Upper lobe of right lung (tissue), 1 donor: ENCODE measurements at regions not wholly inside any gene's neighbourhood (a gene's known extent, or its start where the extent isn't known, plus 50 kb on each side); places are given as distances from the start of the nearest gene placed in this dataset.

Experiments
- ATAC-seq: fragments of 200-7000 bp; cut with Tn5 transposase; one replicate; pipeline ENCODE4 v1.9.1; 2020; ENCODE audit warnings: mild to moderate bottlenecking, moderate library complexity
- DNase-seq: peaks from one replicate; pipeline ENCODE4 v3.0.0-alpha.2; 2020
- H3K27ac ChIP-seq: fragments of 200-600 bp; one replicate; pipeline ENCODE4 v1.8.0; 2022
- H3K27me3 ChIP-seq: fragments of 200-600 bp; one replicate; pipeline ENCODE4 v1.8.0; 2022; ENCODE audit warnings: mild to moderate bottlenecking
- H3K36me3 ChIP-seq: fragments of 200-600 bp; one replicate; pipeline ENCODE4 v1.8.0; 2022
- H3K4me1 ChIP-seq: fragments of 200-600 bp; one replicate; pipeline ENCODE4 v1.8.0; 2022
- H3K4me3 ChIP-seq: fragments of 200-600 bp; one replicate; pipeline ENCODE4 v1.8.0; 2022; ENCODE audit warnings: mild to moderate bottlenecking
- H3K9me3 ChIP-seq: fragments of 200-600 bp; one replicate; pipeline ENCODE4 v1.8.0; 2022
- intact Hi-C: fragments of 100-400 bp; cut with DNase I; formaldehyde crosslinking; loops from one replicate; pipeline ENCODE4 v1.11.0; 2022
- TF ChIP-seq, protein P1 (sequence below): fragments of 200-600 bp; IDR thresholded peaks from one replicate; pipeline ENCODE4 v1.8.0; 2022; ENCODE audit warnings: antibody characterized with exemption
- donor health status: DM: no; HTN: yes; CAD: no; lungs with severe emphysema.

DNA sequence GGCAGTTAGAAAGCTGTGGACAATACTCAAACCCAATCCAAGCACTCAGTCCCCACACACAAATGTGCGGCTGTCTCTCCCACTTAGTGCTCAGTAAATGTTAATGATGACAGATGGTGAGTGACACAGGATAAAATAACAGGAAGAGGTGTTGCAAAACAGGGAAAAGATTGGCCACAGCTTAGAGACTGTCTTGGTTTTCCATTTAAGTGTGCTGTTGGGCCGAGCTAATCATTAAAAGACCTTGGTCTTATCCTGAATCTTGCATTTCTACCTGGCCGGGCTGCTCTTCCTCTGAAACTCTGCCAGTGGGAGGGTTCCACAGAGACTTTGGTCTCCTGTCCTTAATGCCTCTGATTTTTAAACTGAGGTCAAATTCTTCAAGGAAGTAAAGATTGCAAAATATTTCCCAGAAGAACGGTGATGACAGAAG lies 113.1 kb upstream of the RNF32 start:
- Histone ChIP-seq H3K27me3 (no peaks in the 10 kb centered on the region), H3K36me3 (no peaks in the 10 kb centered on the region), H3K9me3 (no peaks in the 10 kb centered on the region), H3K4me1 (no peaks in the 10 kb centered on the region), H3K27ac (no peak overlapping the region), H3K4me3 (no peak overlapping the region)
- ATAC-seq (no peak), DNase-seq (no peak)
- TF ChIP-seq, protein P1, sequence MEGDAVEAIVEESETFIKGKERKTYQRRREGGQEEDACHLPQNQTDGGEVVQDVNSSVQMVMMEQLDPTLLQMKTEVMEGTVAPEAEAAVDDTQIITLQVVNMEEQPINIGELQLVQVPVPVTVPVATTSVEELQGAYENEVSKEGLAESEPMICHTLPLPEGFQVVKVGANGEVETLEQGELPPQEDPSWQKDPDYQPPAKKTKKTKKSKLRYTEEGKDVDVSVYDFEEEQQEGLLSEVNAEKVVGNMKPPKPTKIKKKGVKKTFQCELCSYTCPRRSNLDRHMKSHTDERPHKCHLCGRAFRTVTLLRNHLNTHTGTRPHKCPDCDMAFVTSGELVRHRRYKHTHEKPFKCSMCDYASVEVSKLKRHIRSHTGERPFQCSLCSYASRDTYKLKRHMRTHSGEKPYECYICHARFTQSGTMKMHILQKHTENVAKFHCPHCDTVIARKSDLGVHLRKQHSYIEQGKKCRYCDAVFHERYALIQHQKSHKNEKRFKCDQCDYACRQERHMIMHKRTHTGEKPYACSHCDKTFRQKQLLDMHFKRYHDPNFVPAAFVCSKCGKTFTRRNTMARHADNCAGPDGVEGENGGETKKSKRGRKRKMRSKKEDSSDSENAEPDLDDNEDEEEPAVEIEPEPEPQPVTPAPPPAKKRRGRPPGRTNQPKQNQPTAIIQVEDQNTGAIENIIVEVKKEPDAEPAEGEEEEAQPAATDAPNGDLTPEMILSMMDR = no peak
- intact Hi-C loops = no loop called here

DNA sequence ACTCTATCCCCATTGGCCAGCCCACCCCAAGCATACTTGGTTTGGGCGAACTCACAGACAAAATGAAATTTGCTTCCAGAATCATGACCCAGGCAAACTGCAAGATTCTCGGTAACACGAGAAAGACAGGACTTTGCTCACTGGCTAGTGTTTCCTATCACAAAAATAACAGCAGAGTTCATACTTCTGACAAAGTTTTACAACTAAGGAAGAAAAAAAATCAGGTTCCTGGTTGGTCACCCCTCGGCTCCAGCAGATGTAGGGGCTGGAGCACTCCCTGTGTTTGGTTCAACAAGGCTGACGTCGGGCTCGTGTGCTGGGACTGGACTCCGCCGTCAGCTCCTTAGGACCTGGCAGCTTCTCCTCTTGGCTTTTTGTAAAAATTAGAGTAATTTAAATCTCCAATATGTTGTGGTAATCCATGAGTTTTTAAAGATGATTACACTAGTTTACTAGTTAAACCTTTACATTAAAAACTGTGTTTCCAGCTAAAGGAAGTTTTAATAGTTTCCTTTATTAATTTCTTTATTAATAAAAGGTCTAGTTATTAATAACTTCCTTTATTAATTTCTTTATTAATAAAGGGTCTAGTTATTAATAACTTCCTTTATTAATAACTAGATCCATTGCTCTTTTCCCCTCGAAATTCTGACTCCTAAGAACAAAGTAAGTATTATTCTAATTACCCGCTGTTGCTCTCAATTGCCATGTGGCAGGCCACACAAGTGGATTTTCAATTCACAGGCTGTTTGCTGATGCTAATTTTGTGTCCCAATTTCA lies 115.6 kb upstream of the RNF32 start:
- Histone ChIP-seq H3K4me1 (no peaks in the 10 kb centered on the region), H3K9me3 (no peaks in the 10 kb centered on the region), H3K27ac (no peak overlapping the region), H3K36me3 (no peaks in the 10 kb centered on the region), H3K4me3 (no peak overlapping the region), H3K27me3 (no peaks in the 10 kb centered on the region)
- intact Hi-C loops = no loop called here
- ATAC-seq (no peak), DNase-seq (no peak)
- TF ChIP-seq, protein P1 = no peak

DNA sequence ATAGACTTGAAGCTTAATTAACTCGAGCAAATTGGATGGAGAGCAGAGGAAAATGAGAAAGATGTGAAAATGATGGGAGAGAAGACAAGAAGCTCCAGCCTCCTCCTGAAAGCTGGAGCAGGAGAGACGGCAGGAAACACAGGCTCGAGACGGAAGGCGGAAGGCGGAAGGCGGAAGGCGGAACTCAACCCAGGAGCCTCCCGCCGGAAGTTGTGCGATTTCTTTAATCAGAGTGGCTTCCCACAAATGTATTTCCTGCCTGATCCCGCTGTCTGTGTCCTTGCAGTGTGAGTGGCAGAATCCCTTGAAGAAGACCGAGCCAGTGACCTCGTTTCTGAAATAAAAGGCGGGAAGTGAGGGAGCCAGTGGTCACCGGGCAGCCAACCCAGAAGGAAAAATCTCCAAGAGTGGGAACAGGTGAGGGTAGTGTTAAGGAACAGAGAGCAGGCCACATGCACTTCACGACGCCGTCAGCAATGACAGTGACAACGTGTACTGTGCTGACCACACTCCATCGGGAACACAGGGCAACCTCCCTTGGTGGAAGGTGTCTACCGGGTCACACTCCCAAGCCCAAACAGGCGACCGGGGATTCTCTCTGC lies 117.0 kb upstream of the RNF32 start:
- no peaks in the 10 kb centered on the region for H3K36me3 ChIP-seq
- TF ChIP-seq, protein P1 = no peak
- H3K4me1 ChIP-seq = no peaks in the 10 kb centered on the region
- no peaks in the 10 kb centered on the region for H3K9me3 ChIP-seq
- H3K27me3 ChIP-seq = no peaks in the 10 kb centered on the region
- H3K4me3 ChIP-seq = no peak overlapping the region
- DNase-seq (no peak), ATAC-seq (no peak)
- H3K27ac ChIP-seq = no peak overlapping the region
- intact Hi-C loops = no loop called here

DNA sequence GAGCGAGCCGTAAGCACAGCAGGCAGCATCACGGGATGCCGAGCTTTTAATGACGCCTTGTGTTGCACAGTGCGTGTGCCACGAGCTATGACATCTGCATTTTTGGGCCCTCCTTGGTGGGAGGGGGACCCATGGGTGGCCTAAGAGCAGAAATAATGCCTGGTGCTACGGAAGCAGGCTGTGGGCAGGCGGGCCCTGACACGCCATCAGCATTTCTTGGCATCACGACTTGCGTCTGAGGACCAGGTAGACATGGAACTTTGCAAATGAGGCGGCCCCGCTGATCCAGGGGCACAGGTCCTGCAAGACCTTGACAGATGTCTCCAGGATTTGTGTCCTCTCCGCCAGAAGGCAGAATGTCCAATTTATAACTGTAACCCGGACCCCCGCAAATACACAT lies 117.8 kb upstream of the RNF32 start:
- no peak overlapping the region for H3K27ac ChIP-seq
- ATAC-seq (no peak), DNase-seq (no peak)
- intact Hi-C loops = no loop called here
- no peaks in the 10 kb centered on the region for H3K4me1 ChIP-seq
- TF ChIP-seq, protein P1 = no peak
- H3K36me3 ChIP-seq = no peaks in the 10 kb centered on the region
- H3K27me3 ChIP-seq = no peaks in the 10 kb centered on the region
- H3K4me3 ChIP-seq = no peak overlapping the region
- H3K9me3 ChIP-seq = no peaks in the 10 kb centered on the region

DNA sequence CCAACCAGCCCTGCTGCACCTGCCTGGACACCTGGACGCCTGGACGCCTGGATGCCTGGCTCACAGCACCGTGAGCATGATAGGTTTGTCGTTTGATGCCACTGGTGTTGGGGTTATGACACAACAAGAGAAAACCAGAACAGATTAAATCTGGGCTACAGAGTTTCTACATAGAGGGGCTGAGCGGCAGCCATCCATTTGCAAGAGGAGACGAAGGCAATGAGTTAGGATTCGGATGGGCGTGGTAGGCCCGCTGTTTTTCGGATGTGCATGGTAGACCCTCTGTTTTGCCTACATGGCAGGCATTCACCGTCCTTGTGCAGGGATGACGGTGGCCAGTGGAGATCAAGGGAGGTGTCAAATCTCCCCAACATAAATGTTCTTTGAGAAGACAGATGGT lies 121.5 kb upstream of the RNF32 start:
- H3K4me3 ChIP-seq = no peak overlapping the region
- no peaks in the 10 kb centered on the region for H3K36me3 ChIP-seq
- TF ChIP-seq, protein P1 = no peak
- no peaks in the 10 kb centered on the region for H3K9me3 ChIP-seq
- no peak overlapping the region for H3K27ac ChIP-seq
- no peaks in the 10 kb centered on the region for H3K27me3 ChIP-seq
- no peak for DNase-seq
- intact Hi-C loops = no loop called here
- ATAC-seq = no peak
- H3K4me1 ChIP-seq = no peaks in the 10 kb centered on the region
